Neural cell (in vitro differentiated cells): ENCODE measurements at regions not wholly inside any gene's neighbourhood (a gene's known extent, or its start where the extent isn't known, plus 50 kb on each side); places are given as distances from the start of the nearest gene placed in this dataset.

Experiments
- EP300 ChIP-seq: fragments of 450-650 bp; conservative IDR thresholded peaks from 2 replicates; pipeline ENCODE4 v1.6.1; 2014; ENCODE audit warnings: antibody characterized with exemption, mild to moderate bottlenecking, moderate library complexity; ENCODE audit not compliant: poor library complexity, severe bottlenecking
- EZH2 ChIP-seq: fragments of 200-600, 300-800 bp; shearing (Covaris generic), sonication (generic); IDR thresholded peaks from 2 replicates; pipeline ENCODE4 v1.6.1; 2014; ENCODE audit warnings: antibody characterized with exemption, low read length, borderline replicate concordance, mild to moderate bottlenecking; ENCODE audit not compliant: insufficient read depth, poor library complexity, severe bottlenecking
- POLR2AphosphoS5 ChIP-seq: IDR thresholded peaks from 2 replicates; pipeline ENCODE4 v1.6.1; 2012
- RAD21 ChIP-seq: fragments of 450-650 bp; conservative IDR thresholded peaks from 2 replicates; pipeline ENCODE4 v1.6.1; 2014; ENCODE audit warnings: antibody characterized with exemption, mild to moderate bottlenecking, moderate library complexity
- SMC3 ChIP-seq: fragments of 450-650 bp; conservative IDR thresholded peaks from 2 replicates; pipeline ENCODE4 v1.6.1; 2014; ENCODE audit warnings: antibody characterized with exemption, mild to moderate bottlenecking, moderate library complexity; ENCODE audit not compliant: poor library complexity
- TAF1 ChIP-seq: IDR thresholded peaks from 2 replicates; pipeline ENCODE4 v1.6.1; 2012; ENCODE audit warnings: low read depth
- TF ChIP-seq, protein P1 (sequence below): fragments of 450-650 bp; IDR thresholded peaks from 2 replicates; pipeline ENCODE4 v1.5.1; 2014; ENCODE audit warnings: antibody characterized with exemption, mild to moderate bottlenecking, moderate library complexity; ENCODE audit not compliant: poor library complexity, severe bottlenecking
- TF ChIP-seq, protein P2 (sequence below): IDR thresholded peaks from 2 replicates; pipeline ENCODE4 v1.6.1; 2012; ENCODE audit warnings: borderline replicate concordance

DNA sequence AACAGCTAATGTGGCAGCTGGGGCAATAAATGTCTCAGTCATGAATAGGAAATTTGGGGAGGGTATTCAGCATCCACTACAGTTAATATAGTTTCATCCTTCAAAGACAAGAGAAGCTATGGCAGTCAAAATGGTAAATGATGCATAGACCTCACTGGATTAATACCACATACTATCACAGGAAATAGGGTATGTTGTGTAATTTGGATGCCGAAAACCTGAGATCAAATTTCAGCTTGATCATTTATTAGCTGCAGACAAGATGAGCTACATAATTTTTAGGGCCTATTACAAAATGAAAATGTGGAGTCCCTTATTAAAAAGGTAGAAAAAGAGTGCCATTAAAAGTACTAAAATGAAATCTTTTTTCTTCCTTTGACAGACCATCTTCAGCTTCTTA lies 112.6 kb upstream of the MTAP start:
- TF ChIP-seq, protein P1, sequence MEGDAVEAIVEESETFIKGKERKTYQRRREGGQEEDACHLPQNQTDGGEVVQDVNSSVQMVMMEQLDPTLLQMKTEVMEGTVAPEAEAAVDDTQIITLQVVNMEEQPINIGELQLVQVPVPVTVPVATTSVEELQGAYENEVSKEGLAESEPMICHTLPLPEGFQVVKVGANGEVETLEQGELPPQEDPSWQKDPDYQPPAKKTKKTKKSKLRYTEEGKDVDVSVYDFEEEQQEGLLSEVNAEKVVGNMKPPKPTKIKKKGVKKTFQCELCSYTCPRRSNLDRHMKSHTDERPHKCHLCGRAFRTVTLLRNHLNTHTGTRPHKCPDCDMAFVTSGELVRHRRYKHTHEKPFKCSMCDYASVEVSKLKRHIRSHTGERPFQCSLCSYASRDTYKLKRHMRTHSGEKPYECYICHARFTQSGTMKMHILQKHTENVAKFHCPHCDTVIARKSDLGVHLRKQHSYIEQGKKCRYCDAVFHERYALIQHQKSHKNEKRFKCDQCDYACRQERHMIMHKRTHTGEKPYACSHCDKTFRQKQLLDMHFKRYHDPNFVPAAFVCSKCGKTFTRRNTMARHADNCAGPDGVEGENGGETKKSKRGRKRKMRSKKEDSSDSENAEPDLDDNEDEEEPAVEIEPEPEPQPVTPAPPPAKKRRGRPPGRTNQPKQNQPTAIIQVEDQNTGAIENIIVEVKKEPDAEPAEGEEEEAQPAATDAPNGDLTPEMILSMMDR = no peak
- TF ChIP-seq EZH2 (no peak), POLR2AphosphoS5 (no peak), TAF1 (no peak), SMC3 (no peak), RAD21 (no peak), EP300 (no peak)
- TF ChIP-seq, protein P2, sequence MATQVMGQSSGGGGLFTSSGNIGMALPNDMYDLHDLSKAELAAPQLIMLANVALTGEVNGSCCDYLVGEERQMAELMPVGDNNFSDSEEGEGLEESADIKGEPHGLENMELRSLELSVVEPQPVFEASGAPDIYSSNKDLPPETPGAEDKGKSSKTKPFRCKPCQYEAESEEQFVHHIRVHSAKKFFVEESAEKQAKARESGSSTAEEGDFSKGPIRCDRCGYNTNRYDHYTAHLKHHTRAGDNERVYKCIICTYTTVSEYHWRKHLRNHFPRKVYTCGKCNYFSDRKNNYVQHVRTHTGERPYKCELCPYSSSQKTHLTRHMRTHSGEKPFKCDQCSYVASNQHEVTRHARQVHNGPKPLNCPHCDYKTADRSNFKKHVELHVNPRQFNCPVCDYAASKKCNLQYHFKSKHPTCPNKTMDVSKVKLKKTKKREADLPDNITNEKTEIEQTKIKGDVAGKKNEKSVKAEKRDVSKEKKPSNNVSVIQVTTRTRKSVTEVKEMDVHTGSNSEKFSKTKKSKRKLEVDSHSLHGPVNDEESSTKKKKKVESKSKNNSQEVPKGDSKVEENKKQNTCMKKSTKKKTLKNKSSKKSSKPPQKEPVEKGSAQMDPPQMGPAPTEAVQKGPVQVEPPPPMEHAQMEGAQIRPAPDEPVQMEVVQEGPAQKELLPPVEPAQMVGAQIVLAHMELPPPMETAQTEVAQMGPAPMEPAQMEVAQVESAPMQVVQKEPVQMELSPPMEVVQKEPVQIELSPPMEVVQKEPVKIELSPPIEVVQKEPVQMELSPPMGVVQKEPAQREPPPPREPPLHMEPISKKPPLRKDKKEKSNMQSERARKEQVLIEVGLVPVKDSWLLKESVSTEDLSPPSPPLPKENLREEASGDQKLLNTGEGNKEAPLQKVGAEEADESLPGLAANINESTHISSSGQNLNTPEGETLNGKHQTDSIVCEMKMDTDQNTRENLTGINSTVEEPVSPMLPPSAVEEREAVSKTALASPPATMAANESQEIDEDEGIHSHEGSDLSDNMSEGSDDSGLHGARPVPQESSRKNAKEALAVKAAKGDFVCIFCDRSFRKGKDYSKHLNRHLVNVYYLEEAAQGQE = no peak
